ENCODE measurements at regions not wholly inside any gene's neighbourhood (a gene's known extent, or its start where the extent isn't known, plus 50 kb on each side); places are given as distances from the start of the nearest gene placed in this dataset.
A peak's percentile ranks its signal among the peaks of the same experiment; 100 is the strongest.

DNA sequence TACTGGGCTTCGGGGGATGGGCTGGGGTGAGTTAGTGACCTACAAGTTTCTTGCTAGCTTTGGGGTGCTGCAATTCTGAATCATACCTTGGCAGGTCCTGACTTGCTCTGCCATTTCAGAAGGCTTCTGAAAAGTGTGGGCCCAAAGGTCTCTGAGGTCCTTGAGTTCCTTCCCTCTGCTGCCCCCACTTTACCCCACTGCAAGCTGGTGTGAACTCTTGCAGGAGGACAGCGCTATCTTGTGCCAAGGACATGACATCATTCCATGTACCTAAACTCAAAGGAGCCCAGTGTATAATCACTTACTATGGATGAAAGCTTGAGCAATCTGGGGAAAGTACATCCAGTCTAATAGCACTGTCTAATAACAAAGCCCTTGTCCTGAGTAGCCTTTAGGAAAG is 157.4 kb downstream of the RMI1 start:
- H3K9me3 ChIP-seq (ENCODE audit: control insufficient read depth, low read length), result no peaks in the 10 kb centered on the region
- no peak overlapping the region for H3K4me3 ChIP-seq (ENCODE audit: low read depth, low read length)
- no peaks in the 10 kb centered on the region for H3K4me1 ChIP-seq
- TF ChIP-seq, protein P1, sequence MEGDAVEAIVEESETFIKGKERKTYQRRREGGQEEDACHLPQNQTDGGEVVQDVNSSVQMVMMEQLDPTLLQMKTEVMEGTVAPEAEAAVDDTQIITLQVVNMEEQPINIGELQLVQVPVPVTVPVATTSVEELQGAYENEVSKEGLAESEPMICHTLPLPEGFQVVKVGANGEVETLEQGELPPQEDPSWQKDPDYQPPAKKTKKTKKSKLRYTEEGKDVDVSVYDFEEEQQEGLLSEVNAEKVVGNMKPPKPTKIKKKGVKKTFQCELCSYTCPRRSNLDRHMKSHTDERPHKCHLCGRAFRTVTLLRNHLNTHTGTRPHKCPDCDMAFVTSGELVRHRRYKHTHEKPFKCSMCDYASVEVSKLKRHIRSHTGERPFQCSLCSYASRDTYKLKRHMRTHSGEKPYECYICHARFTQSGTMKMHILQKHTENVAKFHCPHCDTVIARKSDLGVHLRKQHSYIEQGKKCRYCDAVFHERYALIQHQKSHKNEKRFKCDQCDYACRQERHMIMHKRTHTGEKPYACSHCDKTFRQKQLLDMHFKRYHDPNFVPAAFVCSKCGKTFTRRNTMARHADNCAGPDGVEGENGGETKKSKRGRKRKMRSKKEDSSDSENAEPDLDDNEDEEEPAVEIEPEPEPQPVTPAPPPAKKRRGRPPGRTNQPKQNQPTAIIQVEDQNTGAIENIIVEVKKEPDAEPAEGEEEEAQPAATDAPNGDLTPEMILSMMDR (IDR thresholded peaks at IDR 0.05), result no peak
- H3K27me3 ChIP-seq (ENCODE audit: control insufficient read depth, insufficient read depth, low read length), result no peaks in the 10 kb centered on the region
- no peak overlapping the region for H2AFZ ChIP-seq
- H3K79me2 ChIP-seq, result no peaks in the 10 kb centered on the region
- H3K9ac ChIP-seq, result no peak overlapping the region
- H3K36me3 ChIP-seq (ENCODE audit: control insufficient read depth, insufficient read depth, low read length), result no peaks in the 10 kb centered on the region
- no peak overlapping the region for H3K4me2 ChIP-seq (ENCODE audit: low read length)
- no peak overlapping the region for H3K27ac ChIP-seq

DNA sequence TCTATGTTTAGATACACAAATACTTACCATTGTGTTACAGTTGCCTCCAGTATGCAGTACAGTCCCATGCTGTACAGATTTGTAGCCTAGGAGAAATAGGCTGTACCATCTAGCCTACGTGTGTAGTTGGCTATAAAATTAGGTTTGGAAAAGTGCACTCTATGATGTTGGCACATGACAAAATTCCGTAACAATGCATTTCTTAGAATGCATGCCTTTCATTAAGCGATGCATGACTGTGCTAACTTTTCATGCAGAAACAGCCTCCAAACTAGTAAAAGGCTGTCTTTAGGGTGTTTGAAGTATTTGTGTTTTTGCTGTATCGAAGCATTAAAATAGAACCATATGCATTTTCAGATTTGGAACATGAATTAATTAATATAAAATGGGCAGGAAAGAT is 157.9 kb downstream of the RMI1 start:
- H3K4me2 ChIP-seq (ENCODE audit: low read length), result peak overlapping the region; percentile 48

GRCh38 chr9:84139296-84140070 is 158.9 kb downstream of the RMI1 start:
- Histone ChIP-seq H3K4me3 (ENCODE audit: low read depth, low read length) (peak overlapping the region; percentile 11), H3K4me1 (no peaks in the 10 kb centered on the region), H3K27ac (no peak overlapping the region), H3K79me2 (no peaks in the 10 kb centered on the region), H3K9me3 (ENCODE audit: control insufficient read depth, low read length) (no peaks in the 10 kb centered on the region), H3K4me2 (ENCODE audit: low read length) (peak overlapping the region; percentile 48), H2AFZ (no peak overlapping the region), H3K9ac (no peak overlapping the region), H3K27me3 (ENCODE audit: control insufficient read depth, insufficient read depth, low read length) (no peaks in the 10 kb centered on the region), H3K36me3 (ENCODE audit: control insufficient read depth, insufficient read depth, low read length) (no peaks in the 10 kb centered on the region)
- TF ChIP-seq, protein P1 (IDR thresholded peaks at IDR 0.05), result no peak

More for the DNA sequence above, 157.9 kb downstream of the RMI1 start:
- Histone ChIP-seq H3K27me3 (ENCODE audit: control insufficient read depth, insufficient read depth, low read length) (no peaks in the 10 kb centered on the region), H3K4me3 (ENCODE audit: low read depth, low read length) (no peak overlapping the region), H2AFZ (no peak overlapping the region), H3K9me3 (ENCODE audit: control insufficient read depth, low read length) (no peaks in the 10 kb centered on the region), H3K9ac (no peak overlapping the region), H3K27ac (no peak overlapping the region), H3K4me1 (no peaks in the 10 kb centered on the region), H3K36me3 (ENCODE audit: control insufficient read depth, insufficient read depth, low read length) (no peaks in the 10 kb centered on the region), H3K79me2 (no peaks in the 10 kb centered on the region)
- TF ChIP-seq, protein P1 (IDR thresholded peaks at IDR 0.05), result no peak

DNA sequence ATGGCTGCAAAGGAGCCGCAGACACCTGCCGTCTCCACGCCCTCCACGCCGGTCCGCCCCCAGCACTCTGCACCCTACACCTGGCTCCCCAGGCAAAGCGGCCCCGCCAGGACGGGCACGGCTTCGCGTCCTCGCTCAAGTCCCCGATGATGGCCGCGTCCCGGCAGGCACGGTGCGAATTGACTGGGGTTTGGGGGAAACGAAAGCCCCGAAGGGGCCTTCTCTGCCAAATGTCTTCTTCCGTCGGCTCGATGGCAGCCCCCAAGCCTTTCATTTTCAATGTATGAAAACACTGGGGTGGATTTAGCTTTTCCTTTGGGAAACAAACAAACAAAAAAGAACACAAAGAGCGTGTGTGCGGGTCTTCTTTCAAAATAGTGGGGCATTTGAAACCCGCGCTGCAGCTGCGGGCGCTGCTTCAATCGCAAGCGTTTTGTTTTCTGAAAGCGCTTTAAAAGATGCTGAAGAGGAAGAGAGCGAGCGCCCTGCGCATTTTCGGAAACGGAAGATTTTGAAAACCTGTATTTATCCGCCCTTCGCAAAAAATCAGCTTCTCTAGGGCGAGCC is 160.0 kb downstream of the RMI1 start:
- Histone ChIP-seq H3K4me3 (ENCODE audit: low read depth, low read length) (peak overlapping the region; percentile 60), H3K4me1 (no peaks in the 10 kb centered on the region), H3K36me3 (ENCODE audit: control insufficient read depth, insufficient read depth, low read length) (no peaks in the 10 kb centered on the region), H3K27ac (no peak overlapping the region), H2AFZ (peak overlapping the region; percentile 33), H3K4me2 (ENCODE audit: low read length) (peak overlapping the region; percentile 52), H3K9me3 (ENCODE audit: control insufficient read depth, low read length) (no peaks in the 10 kb centered on the region), H3K79me2 (no peaks in the 10 kb centered on the region), H3K27me3 (ENCODE audit: control insufficient read depth, insufficient read depth, low read length) (no peaks in the 10 kb centered on the region), H3K9ac (no peak overlapping the region)
- TF ChIP-seq, protein P1 (IDR thresholded peaks at IDR 0.05), result no peak

All from parathyroid adenoma (tissue), 2 donors.